ENCODE measurements at regions not wholly inside any gene's neighbourhood (a gene's known extent, or its start where the extent isn't known, plus 50 kb on each side); places are given as distances from the start of the nearest gene placed in this dataset.
"Not testable (repeated sequence)": the region's sequence is repeated elsewhere in the genome, so short reads cannot be mapped to it uniquely, and the experiment has no call there.

DNA sequence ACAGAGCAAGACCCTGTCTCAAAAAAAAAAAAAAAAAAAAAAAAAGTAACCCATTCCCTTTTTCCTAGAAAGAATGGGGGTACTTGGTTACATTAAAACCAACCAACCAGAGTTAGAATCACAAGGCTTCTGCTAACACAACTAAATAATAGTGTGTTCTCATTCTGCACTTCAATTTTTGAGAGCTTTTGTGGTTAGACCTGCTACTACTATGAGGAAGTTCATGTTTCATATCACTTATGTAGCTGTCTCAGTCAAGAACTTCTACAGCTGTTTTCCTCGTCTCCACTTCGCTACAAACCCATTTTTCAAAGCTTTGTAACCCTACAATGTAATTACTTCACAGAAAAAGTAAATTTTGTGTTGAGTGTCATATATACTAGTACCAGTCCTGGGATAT is 58.3 kb downstream of the PDHA2 start:
- CTCF ChIA-PET, result no interaction called here

DNA sequence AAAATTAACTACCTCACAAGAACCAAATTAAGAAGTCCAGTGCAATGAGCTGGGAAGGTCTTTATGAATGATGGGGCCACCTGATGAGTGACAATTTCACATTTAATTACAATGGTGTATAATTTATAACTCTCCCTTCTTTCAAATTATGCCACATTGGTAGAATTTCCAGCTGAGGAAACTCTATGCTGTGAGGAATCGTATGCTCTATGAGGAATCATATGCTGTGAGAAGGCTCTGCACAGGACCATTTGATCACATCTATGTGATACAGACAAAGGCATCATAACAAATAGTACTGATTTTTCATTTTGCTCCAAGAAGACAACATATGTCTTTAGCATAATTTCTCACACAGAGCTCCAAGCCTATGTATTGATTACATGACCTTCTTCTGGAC is 69.3 kb downstream of the PDHA2 start:
- POLR2A ChIA-PET, result no interaction called here
- no peaks in the 10 kb centered on the region for H3K27me3 Mint-ChIP-seq
- DNase-seq, result no peak

More for the DNA sequence above, 58.3 kb downstream of the PDHA2 start:
- DNase-seq, result no peak
- no peaks in the 10 kb centered on the region for H3K4me1 Mint-ChIP-seq
- no peaks in the 10 kb centered on the region for H3K36me3 Mint-ChIP-seq (ENCODE audit: low read depth)
- POLR2A ChIA-PET, result no interaction called here
- peaks cover 2% of the 10 kb centered on the region for H3K9me3 Mint-ChIP-seq
- H3K27ac Mint-ChIP-seq, result no peak overlapping the region
- no peaks in the 10 kb centered on the region for H3K27me3 Mint-ChIP-seq
- H3K4me3 Mint-ChIP-seq, result no peak overlapping the region

DNA sequence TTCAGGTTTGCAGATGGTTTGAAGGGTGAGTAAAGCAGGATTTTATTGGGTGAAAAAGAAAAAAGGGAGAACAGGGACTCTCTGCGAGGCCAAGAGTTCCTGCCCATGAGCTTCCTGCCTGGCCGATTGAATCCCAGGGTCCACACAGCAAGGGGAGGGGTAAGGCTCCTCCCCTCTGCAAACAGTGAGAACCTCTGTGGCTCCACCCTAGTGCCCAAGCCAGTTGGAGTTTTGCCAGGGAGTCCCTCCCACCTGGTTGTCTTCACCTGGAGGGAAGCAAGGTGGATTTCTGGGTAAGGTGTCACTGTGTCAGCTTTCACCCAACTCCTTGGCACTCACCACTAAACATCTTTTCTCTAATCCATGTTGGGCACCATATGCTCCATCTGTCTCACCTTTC is 70.9 kb downstream of the PDHA2 start:
- H3K27me3 Mint-ChIP-seq, result no peaks in the 10 kb centered on the region
- H3K36me3 Mint-ChIP-seq (ENCODE audit: low read depth), result no peaks in the 10 kb centered on the region
- H3K4me3 Mint-ChIP-seq, result no peak overlapping the region
- no peaks in the 10 kb centered on the region for H3K9me3 Mint-ChIP-seq
- no peak for DNase-seq
- ChIA-PET POLR2A (no interaction called here), CTCF (no interaction called here)
- H3K4me1 Mint-ChIP-seq, result no peaks in the 10 kb centered on the region
- no peak overlapping the region for H3K27ac Mint-ChIP-seq

More for the DNA sequence above, 69.3 kb downstream of the PDHA2 start:
- Mint-ChIP-seq H3K4me3 (no peak overlapping the region), H3K9me3 (no peaks in the 10 kb centered on the region), H3K27ac (no peak overlapping the region), H3K36me3 (ENCODE audit: low read depth) (no peaks in the 10 kb centered on the region), H3K4me1 (no peaks in the 10 kb centered on the region)
- CTCF ChIA-PET, result no interaction called here

DNA sequence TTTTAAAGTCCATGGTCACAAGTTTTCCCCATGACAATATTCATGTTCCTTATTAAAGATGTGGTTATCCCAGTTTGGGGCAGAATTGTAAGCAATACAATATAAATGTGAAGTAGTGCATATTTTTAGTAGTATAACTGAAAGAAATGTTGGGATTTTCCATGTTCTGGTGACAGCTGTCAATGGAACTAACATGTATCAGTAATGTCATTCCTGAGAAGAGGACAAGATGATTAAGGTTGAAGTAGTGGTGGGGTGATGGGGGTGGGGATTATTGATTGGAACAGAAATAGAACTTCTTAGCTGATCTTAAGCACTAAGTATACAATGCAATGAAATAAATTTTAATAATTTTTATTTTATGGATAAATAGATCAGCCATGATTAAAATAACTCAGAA is 81.6 kb downstream of the PDHA2 start:
- no peak overlapping the region for H3K4me3 Mint-ChIP-seq
- no peaks in the 10 kb centered on the region for H3K27me3 Mint-ChIP-seq
- H3K27ac Mint-ChIP-seq, result no peak overlapping the region
- no peaks in the 10 kb centered on the region for H3K36me3 Mint-ChIP-seq (ENCODE audit: low read depth)
- H3K9me3 Mint-ChIP-seq, result peaks cover 4% of the 10 kb centered on the region
- DNase-seq, result no peak
- ChIA-PET CTCF (no interaction called here), POLR2A (no interaction called here)
- no peaks in the 10 kb centered on the region for H3K4me1 Mint-ChIP-seq

DNA sequence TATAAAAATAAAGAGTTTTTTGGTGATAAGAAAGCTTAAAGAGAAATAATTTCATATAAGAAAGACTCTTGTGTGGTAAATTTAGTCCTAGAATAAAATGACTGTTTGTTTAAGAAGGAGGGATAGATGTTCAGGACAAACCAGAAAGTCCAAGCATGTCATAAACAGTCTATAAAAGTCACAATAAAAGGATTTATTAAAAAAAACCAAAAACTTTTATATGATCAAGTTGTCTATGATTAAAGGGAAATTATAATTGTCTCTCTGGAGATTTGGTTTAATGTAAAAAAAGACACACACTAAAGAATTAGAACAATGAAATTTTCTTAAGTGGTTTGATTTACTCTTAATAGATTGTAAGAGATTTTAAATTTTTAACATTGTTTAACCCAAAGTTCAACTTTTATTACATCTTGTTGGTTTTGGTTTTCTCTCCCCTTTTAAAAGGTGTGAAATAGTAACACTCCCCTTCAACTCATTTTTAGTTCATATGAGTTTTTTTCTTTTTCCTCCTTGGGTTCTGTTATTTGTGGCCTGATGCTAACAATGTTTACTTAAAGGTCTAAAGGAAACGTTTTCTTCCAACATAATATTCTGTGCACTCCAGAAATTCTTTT is 89.7 kb downstream of the PDHA2 start:
- POLR2A ChIA-PET, result no interaction called here
- no peak overlapping the region for H3K27ac Mint-ChIP-seq

DNA sequence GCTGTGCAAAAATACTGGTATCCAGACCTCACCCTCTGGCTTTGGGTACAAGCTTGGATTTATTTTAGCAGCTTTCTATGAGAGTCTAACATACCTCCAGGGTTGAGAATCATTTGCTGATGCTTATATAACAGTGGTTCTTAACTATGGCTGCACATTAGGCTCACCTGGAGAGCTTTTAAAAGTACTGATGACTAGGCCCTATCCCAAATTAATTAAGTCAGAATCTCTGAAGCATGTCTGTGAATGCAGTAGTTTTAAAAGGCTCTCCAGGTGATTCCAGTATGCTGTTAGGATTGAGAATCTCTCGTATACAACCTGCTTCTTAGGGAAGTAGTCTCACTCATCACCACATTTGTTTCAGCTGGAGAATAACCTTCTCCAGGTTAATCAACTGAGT is 99.2 kb downstream of the PDHA2 start:
- Mint-ChIP-seq H3K9me3 (no peaks in the 10 kb centered on the region), H3K4me3 (no peak overlapping the region), H3K27me3 (no peaks in the 10 kb centered on the region), H3K27ac (no peak overlapping the region), H3K36me3 (ENCODE audit: low read depth) (no peaks in the 10 kb centered on the region), H3K4me1 (no peaks in the 10 kb centered on the region)
- DNase-seq, result no peak
- ChIA-PET POLR2A (no interaction called here), CTCF (no interaction called here)

More for the DNA sequence above, 89.7 kb downstream of the PDHA2 start:
- no peak for DNase-seq
- Mint-ChIP-seq H3K27me3 (no peaks in the 10 kb centered on the region), H3K4me1 (no peaks in the 10 kb centered on the region), H3K36me3 (ENCODE audit: low read depth) (no peaks in the 10 kb centered on the region), H3K4me3 (no peak overlapping the region), H3K9me3 (peaks cover 18% of the 10 kb centered on the region)
- CTCF ChIA-PET, result no interaction called here

DNA sequence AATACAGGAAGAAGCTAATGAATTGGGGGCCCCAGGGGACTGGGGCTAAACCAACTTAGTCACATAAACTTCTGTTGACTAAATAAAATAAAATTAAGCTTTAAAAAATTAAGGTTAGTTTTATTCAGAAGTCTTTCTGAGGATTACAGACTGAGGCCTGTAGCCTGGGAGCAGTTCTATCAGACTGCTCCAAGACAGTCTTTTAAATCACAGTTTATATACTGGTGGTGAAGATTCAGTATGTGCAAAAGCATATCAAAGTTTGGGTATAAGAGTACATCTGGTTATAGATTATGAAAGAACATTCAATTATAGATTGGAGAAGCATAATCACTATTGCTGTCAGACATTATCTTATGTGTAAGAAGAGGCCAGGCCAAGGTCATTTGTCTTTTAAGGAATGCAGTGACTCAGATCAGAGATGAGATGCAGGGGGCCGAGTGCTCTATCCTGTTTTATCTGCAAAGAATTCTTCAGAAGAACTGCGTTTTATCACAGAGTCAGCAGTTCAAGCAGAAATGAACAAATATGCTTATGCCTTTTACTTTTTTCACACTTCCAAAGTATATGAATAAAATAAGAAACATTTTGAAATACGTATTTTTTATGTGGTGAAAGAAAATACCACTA is 109.4 kb downstream of the PDHA2 start:
- Mint-ChIP-seq H3K4me1 (no peaks in the 10 kb centered on the region), H3K9me3 (no peaks in the 10 kb centered on the region), H3K36me3 (ENCODE audit: low read depth) (no peaks in the 10 kb centered on the region), H3K27me3 (no peaks in the 10 kb centered on the region), H3K27ac (no peak overlapping the region), H3K4me3 (no peak overlapping the region)
- no peak for DNase-seq
- ChIA-PET CTCF (no interaction called here), POLR2A (no interaction called here)

DNA sequence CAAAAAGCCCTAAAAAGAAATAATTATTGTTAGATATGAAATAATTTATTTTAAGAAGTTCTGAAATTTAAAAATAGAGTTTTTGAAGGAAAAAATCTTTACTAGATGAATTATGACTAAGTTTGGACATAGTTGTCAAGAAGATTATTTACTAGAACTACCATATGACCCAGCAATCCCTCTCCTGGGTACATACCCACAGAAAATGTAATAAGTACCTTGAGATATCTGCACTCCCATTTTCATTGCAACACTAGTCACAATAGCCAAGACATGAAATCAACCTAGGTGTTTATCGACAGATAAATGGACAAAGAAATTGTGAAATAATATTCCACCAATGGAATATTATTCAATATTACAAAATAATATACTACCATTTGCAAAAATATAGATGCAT is 109.9 kb downstream of the PDHA2 start:
- Mint-ChIP-seq H3K27me3 (no peaks in the 10 kb centered on the region), H3K4me3 (no peak overlapping the region), H3K4me1 (no peaks in the 10 kb centered on the region), H3K9me3 (no peaks in the 10 kb centered on the region), H3K27ac (no peak overlapping the region), H3K36me3 (ENCODE audit: low read depth) (no peaks in the 10 kb centered on the region)
- DNase-seq, result no peak
- POLR2A ChIA-PET, result no interaction called here
- CTCF ChIA-PET, result no interaction called here

DNA sequence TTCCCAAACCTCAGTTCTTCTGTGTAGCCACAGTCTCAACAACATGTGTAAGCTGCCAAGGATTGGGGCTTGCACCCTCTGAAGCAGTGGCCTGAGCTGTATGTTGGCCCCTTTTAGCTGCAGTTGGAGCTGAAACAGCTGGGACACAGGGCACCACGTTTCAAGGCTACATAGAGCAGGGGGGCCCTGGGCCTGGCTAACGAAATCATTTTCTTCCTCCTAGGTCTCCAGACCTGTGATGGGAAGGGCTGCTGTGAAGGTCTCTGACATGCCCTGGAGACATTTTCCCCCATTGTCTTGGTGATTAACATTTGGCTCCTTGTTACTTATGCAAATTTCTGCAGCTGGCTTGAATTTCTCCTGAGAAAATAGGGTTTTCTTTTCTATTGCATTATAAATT is 112.6 kb downstream of the PDHA2 start:
- H3K4me1 Mint-ChIP-seq; H3K9me3 Mint-ChIP-seq; H3K4me3 Mint-ChIP-seq; DNase-seq; H3K36me3 Mint-ChIP-seq (ENCODE audit: low read depth); POLR2A ChIA-PET; H3K27me3 Mint-ChIP-seq; CTCF ChIA-PET; H3K27ac Mint-ChIP-seq: not testable (repeated sequence)

DNA sequence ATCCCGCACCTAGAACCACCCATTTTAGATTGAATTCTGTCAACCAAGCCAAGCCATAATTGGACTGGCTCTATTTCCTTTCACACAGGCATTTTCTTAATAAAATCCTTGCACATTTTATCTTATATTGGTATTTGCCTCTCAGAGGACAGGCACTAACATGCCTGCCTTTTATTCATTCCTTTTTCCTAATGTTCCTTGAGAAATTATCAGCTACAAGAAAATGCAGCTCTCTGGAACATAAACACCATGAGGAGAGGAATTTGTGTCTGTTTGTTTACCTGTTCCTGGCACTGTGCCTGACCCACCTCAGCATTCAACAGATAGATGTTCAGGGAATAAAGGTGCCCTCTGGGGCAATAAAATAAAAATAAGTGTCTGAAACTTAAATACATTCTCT is 116.2 kb downstream of the PDHA2 start:
- Mint-ChIP-seq H3K27ac (no peak overlapping the region), H3K27me3 (no peaks in the 10 kb centered on the region), H3K4me3 (no peak overlapping the region), H3K4me1 (no peaks in the 10 kb centered on the region), H3K36me3 (ENCODE audit: low read depth) (no peaks in the 10 kb centered on the region), H3K9me3 (no peaks in the 10 kb centered on the region)
- CTCF ChIA-PET, result no interaction called here
- no peak for DNase-seq
- POLR2A ChIA-PET, result no interaction called here

DNA sequence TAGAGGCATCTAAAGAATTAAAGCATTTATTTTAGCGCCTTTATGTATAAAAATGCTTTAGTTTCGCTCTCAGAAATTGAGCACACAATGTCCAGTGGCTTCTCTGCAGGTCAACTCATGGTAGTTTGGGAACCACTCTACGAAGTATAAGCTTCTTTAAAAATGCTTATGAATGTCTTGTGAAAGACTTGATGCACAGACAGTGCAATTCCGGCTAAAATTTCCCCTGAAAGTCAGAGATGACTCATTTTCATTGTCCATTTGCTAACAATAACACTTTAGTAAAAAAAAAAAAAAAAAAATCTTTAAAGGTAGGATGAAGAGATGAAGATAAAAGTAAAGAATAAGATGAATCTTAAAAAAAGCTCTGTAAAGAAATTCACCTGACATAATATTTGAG is 117.2 kb downstream of the PDHA2 start:
- Mint-ChIP-seq H3K9me3 (no peaks in the 10 kb centered on the region), H3K36me3 (ENCODE audit: low read depth) (no peaks in the 10 kb centered on the region), H3K4me1 (no peaks in the 10 kb centered on the region), H3K27ac (no peak overlapping the region), H3K27me3 (no peaks in the 10 kb centered on the region), H3K4me3 (no peak overlapping the region)
- no peak for DNase-seq
- ChIA-PET POLR2A (no interaction called here), CTCF (interaction anchor here (0.7 kb wide), 1 partner anchor 9 kb away, joined by 3 read pairs; no protein-coding TSS in a partner anchor)

DNA sequence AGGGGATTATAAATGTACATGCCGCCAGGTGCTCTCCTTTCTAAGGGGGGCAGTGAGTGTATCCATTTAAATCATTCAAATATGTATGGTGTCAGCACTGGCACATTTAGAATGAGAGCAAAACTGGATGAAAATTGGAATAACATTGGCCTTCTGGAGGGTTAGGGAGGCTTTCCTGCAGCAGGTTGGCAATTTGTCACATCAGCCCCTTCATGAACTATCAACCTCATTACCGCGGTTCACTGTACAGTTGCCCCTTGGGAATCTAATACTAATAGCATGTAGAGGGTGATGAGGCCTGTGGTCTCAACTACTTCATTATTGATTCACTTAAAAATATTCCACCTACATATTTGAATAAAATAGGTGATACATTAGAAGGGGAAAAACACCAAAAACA is 117.9 kb downstream of the PDHA2 start:
- DNase-seq, result no peak
- ChIA-PET POLR2A (no interaction called here), CTCF (no interaction called here)
- H3K27me3 Mint-ChIP-seq, result no peaks in the 10 kb centered on the region
- no peak overlapping the region for H3K27ac Mint-ChIP-seq
- H3K4me3 Mint-ChIP-seq, result no peak overlapping the region
- H3K9me3 Mint-ChIP-seq, result no peaks in the 10 kb centered on the region
- no peaks in the 10 kb centered on the region for H3K4me1 Mint-ChIP-seq
- H3K36me3 Mint-ChIP-seq (ENCODE audit: low read depth), result no peaks in the 10 kb centered on the region

DNA sequence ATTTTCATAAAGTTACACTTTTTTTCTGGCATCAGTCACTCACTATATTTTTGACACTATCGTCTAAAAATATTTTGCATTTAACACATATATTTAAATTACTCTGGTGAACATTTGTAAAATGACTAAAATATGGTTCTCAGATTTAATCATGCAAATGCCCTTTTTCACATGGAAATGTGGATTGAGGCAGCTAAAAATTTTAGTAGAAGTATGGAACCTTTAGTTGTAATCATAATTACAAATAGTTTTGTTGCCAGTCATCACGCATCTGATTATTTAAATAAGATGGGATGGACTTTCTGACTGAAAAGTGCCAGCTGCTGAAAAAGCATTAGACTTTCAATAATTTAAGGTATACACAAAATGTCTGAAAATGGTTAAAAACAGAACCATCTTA is 119.3 kb downstream of the PDHA2 start:
- Mint-ChIP-seq H3K36me3 (ENCODE audit: low read depth) (no peaks in the 10 kb centered on the region), H3K9me3 (peaks cover 2% of the 10 kb centered on the region), H3K27me3 (no peaks in the 10 kb centered on the region), H3K27ac (no peak overlapping the region), H3K4me3 (no peak overlapping the region), H3K4me1 (no peaks in the 10 kb centered on the region)
- ChIA-PET CTCF (no interaction called here), POLR2A (no interaction called here)
- no peak for DNase-seq

DNA sequence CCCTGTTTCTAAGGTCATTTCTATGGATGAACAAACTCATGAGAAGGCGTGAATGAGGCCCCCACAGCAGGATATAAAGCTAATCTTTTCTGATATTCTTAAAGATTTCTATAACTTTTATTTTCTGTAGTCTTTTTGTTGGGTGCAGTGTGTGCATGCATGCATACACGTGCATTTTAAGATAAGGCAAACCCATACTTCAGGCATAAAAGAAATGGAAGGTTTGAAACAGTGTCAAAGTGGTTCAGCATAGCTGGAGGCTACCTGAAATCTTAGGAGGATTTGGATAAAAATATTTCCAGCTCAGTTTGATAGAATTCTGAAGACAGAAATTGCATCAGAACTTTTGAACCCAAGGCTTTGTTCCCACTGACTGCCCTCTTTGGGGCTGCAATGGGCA is 119.7 kb downstream of the PDHA2 start:
- peaks cover 2% of the 10 kb centered on the region for H3K9me3 Mint-ChIP-seq
- ChIA-PET POLR2A (no interaction called here), CTCF (no interaction called here)
- no peak overlapping the region for H3K4me3 Mint-ChIP-seq
- no peaks in the 10 kb centered on the region for H3K27me3 Mint-ChIP-seq
- H3K4me1 Mint-ChIP-seq, result no peaks in the 10 kb centered on the region
- H3K36me3 Mint-ChIP-seq (ENCODE audit: low read depth), result no peaks in the 10 kb centered on the region
- no peak for DNase-seq
- H3K27ac Mint-ChIP-seq, result no peak overlapping the region

Data from activated CD4-positive, alpha-beta memory T cell treated with anti-CD3 and anti-CD28 coated beads, Interleukin-2, amount 10 ng/mL, durations not matched to agents 7 days and 5 days (primary cell).